K562 (cell line): ENCODE measurements at regions not wholly inside any gene's neighbourhood (a gene's known extent, or its start where the extent isn't known, plus 50 kb on each side); places are given as distances from the start of the nearest gene placed in this dataset.

Source experiments
- ATAC-seq: fragments of 200-7000 bp; cut with Tn5 transposase; 3 replicates; pipeline ENCODE4 v1.9.1; 2020; ENCODE audit warnings: moderate library complexity
- BruUV-seq: library from RNA; stranded (reverse); fragments of 400-500 nt; replicated peaks from 2 replicates; lab custom pipeline; 2021; lab: Mats Ljungman, UMichigan
- CTCF ChIA-PET: fragments of 300-600 bp; formaldehyde crosslinking; extraction: SDS; loops from one replicate; lab custom pipeline; 2021; ENCODE audit warnings: low intra/inter-chr PET ratio; lab: Yijun Ruan, JAX
- POLR2A ChIA-PET: fragments of 300-600, 350-650 bp; sonication (Branson Sonifier 250); formaldehyde crosslinking; extraction: SDS; loops from one replicate; lab custom pipeline; 2021; ENCODE audit warnings: antibody characterized with exemption, inconsistent platforms; lab: Yijun Ruan, JAX
- DNase-seq, 4 experiments: peaks; one replicate each; pipeline versions ENCODE4 v3.0.0 to v3.0.0-alpha.2; 2011 to 2018; ENCODE audit warnings: low spot score in 3 of 4, mixed read lengths in 3 of 4; ENCODE audit errors: extremely low read depth in 1 of 4
- FAIRE-seq: peaks from 2 replicates; lab custom pipeline; 2011; peaks lifted over from hg19 to GRCh38; lab: Jason Lieb, UNC
- H2AFZ ChIP-seq: 2 replicates; pipeline ENCODE4 v1.6.0; 2011; ENCODE audit warnings: low read depth, low read length, control low read depth, inconsistent platforms
- H3K27ac ChIP-seq: fragments of 200-600 bp; 3 replicates; pipeline ENCODE4 v1.8.0; 2011; ENCODE audit warnings: low read depth, mild to moderate bottlenecking, control low read depth, inconsistent platforms, low read length, moderate library complexity, mixed read lengths; ENCODE audit errors: extremely low read depth
- H3K27me3 ChIP-seq, 2 experiments: fragments of 300-600 bp in 1 of 2; 2 replicates in 1 of 2; 3 replicates in 1 of 2; pipeline versions ENCODE4 v1.6.0 to v1.8.0; 2011; ENCODE audit warnings: inconsistent platforms in 2 of 2, low read length in 2 of 2, mild to moderate bottlenecking in 1 of 2, mixed read lengths in 1 of 2, moderate library complexity in 1 of 2; ENCODE audit not compliant: control insufficient read depth in 2 of 2, insufficient read depth in 2 of 2
- H3K36me3 ChIP-seq: fragments of 300-600 bp; 3 replicates; pipeline ENCODE4 v1.8.0; 2011; ENCODE audit warnings: mild to moderate bottlenecking, low read length, inconsistent platforms; ENCODE audit not compliant: control insufficient read depth, insufficient read depth
- H3K4me1 ChIP-seq, 2 experiments: fragments of 200-600 bp in 1 of 2; replicated peaks in 1 of 2; 2 replicates in 1 of 2; 3 replicates in 1 of 2; pipeline versions ENCODE4 v1.5.1 to v1.8.0; 2011; ENCODE audit warnings: inconsistent platforms in 2 of 2, low read length in 2 of 2, mild to moderate bottlenecking in 1 of 2, mixed read lengths in 1 of 2, moderate library complexity in 1 of 2; ENCODE audit not compliant: control insufficient read depth in 2 of 2, insufficient read depth in 2 of 2
- H3K4me2 ChIP-seq: 2 replicates; pipeline ENCODE4 v1.6.1; 2011; ENCODE audit warnings: low read length, control low read depth, inconsistent platforms, mixed read lengths; ENCODE audit not compliant: insufficient read depth
- H3K4me3 ChIP-seq: fragments of 200-600 bp; sonication (generic), shearing (Covaris generic); 2 replicates; pipeline ENCODE4 v1.5.1; 2016; ENCODE audit warnings: control low read depth, inconsistent platforms
- H3K79me2 ChIP-seq: fragments of 200-600 bp; 3 replicates; pipeline ENCODE4 v1.8.0; 2011; ENCODE audit warnings: low read length, inconsistent platforms; ENCODE audit not compliant: control insufficient read depth, insufficient read depth
- H3K9ac ChIP-seq, 2 experiments: 2 replicates each; pipeline versions ENCODE4 v1.6.0 to v1.6.1; 2011; ENCODE audit warnings: low read depth in 2 of 2, low read length in 2 of 2, control low read depth in 1 of 2, inconsistent platforms in 1 of 2, mild to moderate bottlenecking in 1 of 2, mixed read lengths in 1 of 2; ENCODE audit not compliant: insufficient read depth in 1 of 2
- H3K9me1 ChIP-seq: one replicate; pipeline ENCODE4 v1.6.0; 2011; ENCODE audit warnings: inconsistent platforms, mild to moderate bottlenecking, low read length, moderate library complexity; ENCODE audit not compliant: control insufficient read depth, insufficient read depth
- H3K9me3 ChIP-seq: replicated peaks from 2 replicates; pipeline ENCODE4 v1.5.1; 2011; ENCODE audit warnings: low read depth, low read length, inconsistent platforms; ENCODE audit not compliant: control insufficient read depth, insufficient read depth
- H4K20me1 ChIP-seq: replicated peaks from 2 replicates; pipeline ENCODE4 v1.6.1; 2011; ENCODE audit warnings: low read length, inconsistent platforms, mixed read lengths; ENCODE audit not compliant: control insufficient read depth, insufficient read depth
- CEBPG ChIP-seq, 3 experiments: fragments of 200-800 bp in 1 of 3; sonication (Bioruptor generic) in 1 of 3; sonication (generic) in 1 of 3; formaldehyde crosslinking in 1 of 3; IDR thresholded peaks in 2 of 3; conservative IDR thresholded peaks in 1 of 3; 2 replicates each; pipeline versions ENCODE4 v1.6.1 to v1.8.0; 2016 to 2022; ENCODE audit warnings: missing compliant biosample characterization in 2 of 3, missing genetic modification characterization in 2 of 3, mild to moderate bottlenecking in 1 of 3, missing genetic modification reagents in 1 of 3
- NR0B1 ChIP-seq: fragments of 450-650 bp; IDR thresholded peaks from one replicate; pipeline ENCODE4 v1.6.1; 2018; ENCODE audit warnings: mild to moderate bottlenecking, moderate library complexity; ENCODE audit not compliant: partially characterized antibody
- TAF1 ChIP-seq: IDR thresholded peaks from 2 replicates; pipeline ENCODE4 v1.6.1; 2011; ENCODE audit warnings: mild to moderate bottlenecking, low read length, moderate library complexity; ENCODE audit not compliant: insufficient read depth, control insufficient read depth, severe bottlenecking; ENCODE audit errors: extremely low read depth
- TAF9B ChIP-seq: fragments of 450-650 bp; IDR thresholded peaks from 2 replicates; pipeline ENCODE4 v1.6.1; 2018; ENCODE audit warnings: mild to moderate bottlenecking; ENCODE audit not compliant: partially characterized antibody
- ZNF274 ChIP-seq: IDR thresholded peaks from 2 replicates; pipeline ENCODE4 v1.6.1; 2011; ENCODE audit warnings: low read depth, mild to moderate bottlenecking, low read length, moderate library complexity, borderline replicate concordance
- ZNF41 ChIP-seq: fragments of 250-450 bp; sonication (Bioruptor Pico); conservative IDR thresholded peaks from 2 replicates; pipeline ENCODE4 v1.4.0; 2020; ENCODE audit warnings: mild to moderate bottlenecking
- WGBS: fragments of 100-300 bp; shearing (Covaris generic); methylation state at CpG from one replicate; pipeline ENCODE4 v1.1.6; 2016; ENCODE audit warnings: low coverage, mixed read lengths; ENCODE audit not compliant: insufficient coverage; ENCODE audit errors: missing lambda C conversion rate; 5-methylcytosine and 5-hydroxymethylcytosine counted together
- in situ Hi-C: fragments of 300-500 bp; cut with MboI; formaldehyde crosslinking; loops from 4 replicates; pipeline ENCODE4 v1.15.0; 2018; ENCODE audit warnings: inconsistent platforms, mixed read lengths
- intact Hi-C: fragments of 100-400 bp; cut with micrococcal nuclease; formaldehyde crosslinking; loops from 2 replicates; pipeline ENCODE4 v1.14.2; 2022

GRCh38 chr1:80217377-80217986 is 1211.0 kb upstream of the ADGRL4 start:
- H3K4me3 ChIP-seq = no peak overlapping the region
- DNase-seq (peak in 1 of 4 experiments; percentile 0), ATAC-seq (no peak), FAIRE-seq (no peak)
- H4K20me1 ChIP-seq = no peaks in the 10 kb centered on the region
- POLR2A ChIA-PET = interaction anchor here (0.6 kb wide), 1 partner anchor 496 kb away, joined by 3 read pairs; no protein-coding TSS in a partner anchor
- H3K27me3 ChIP-seq = no peaks in the 10 kb centered on the region
- no peaks in the 10 kb centered on the region for H3K4me1 ChIP-seq
- no peaks in the 10 kb centered on the region; the same call in 1 of the 2 replicates for H3K9me3 ChIP-seq
- H2AFZ ChIP-seq = no peak overlapping the region
- no TSS peak for BruUV-seq
- intact Hi-C loops (no loop called here), in situ Hi-C loops (no loop called here)
- no peak overlapping the region for H3K4me2 ChIP-seq
- TF ChIP-seq TAF9B (no peak), ZNF274 (no peak), CEBPG (CRISPR knock-in tag; IDR thresholded peaks at IDR 0.05) (no peak), CEBPG (tag; conservative IDR thresholded peaks at IDR 0.05 in 1 of 2, IDR thresholded peaks at IDR 0.05 in 1 of 2) (no peak), ZNF41 (no peak), NR0B1 (no peak), TAF1 (no peak)
- WGBS = 0% methylated on average over 4 of the region's 4 CpGs
- no peaks in the 10 kb centered on the region for H3K79me2 ChIP-seq
- H3K9me1 ChIP-seq = no peaks in the 10 kb centered on the region
- no peak overlapping the region for H3K9ac ChIP-seq
- CTCF ChIA-PET = no interaction called here
- no peak overlapping the region for H3K27ac ChIP-seq
- no peaks in the 10 kb centered on the region for H3K36me3 ChIP-seq
